H7 (cell line): ENCODE measurements at regions not wholly inside any gene's neighbourhood (a gene's known extent, or its start where the extent isn't known, plus 50 kb on each side); places are given as distances from the start of the nearest gene placed in this dataset.
"Not testable (repeated sequence)": the region's sequence is repeated elsewhere in the genome, so short reads cannot be mapped to it uniquely, and the experiment has no call there.

Source experiments
- DNase-seq: peaks from one replicate; pipeline ENCODE4 v3.0.0; 2012
- H3K27me3 ChIP-seq: 2 replicates; pipeline ENCODE4 v1.6.0; 2011; ENCODE audit warnings: mild to moderate bottlenecking, low read length; ENCODE audit not compliant: control insufficient read depth, insufficient read depth
- H3K36me3 ChIP-seq: replicated peaks from 2 replicates; pipeline ENCODE4 v1.5.1; 2011; ENCODE audit warnings: low read length; ENCODE audit not compliant: control insufficient read depth, insufficient read depth
- H3K4me3 ChIP-seq: 2 replicates; pipeline ENCODE4 v1.5.1; 2011; ENCODE audit warnings: low read depth, mild to moderate bottlenecking, control low read depth, low read length, moderate library complexity; ENCODE audit not compliant: insufficient read depth

DNA sequence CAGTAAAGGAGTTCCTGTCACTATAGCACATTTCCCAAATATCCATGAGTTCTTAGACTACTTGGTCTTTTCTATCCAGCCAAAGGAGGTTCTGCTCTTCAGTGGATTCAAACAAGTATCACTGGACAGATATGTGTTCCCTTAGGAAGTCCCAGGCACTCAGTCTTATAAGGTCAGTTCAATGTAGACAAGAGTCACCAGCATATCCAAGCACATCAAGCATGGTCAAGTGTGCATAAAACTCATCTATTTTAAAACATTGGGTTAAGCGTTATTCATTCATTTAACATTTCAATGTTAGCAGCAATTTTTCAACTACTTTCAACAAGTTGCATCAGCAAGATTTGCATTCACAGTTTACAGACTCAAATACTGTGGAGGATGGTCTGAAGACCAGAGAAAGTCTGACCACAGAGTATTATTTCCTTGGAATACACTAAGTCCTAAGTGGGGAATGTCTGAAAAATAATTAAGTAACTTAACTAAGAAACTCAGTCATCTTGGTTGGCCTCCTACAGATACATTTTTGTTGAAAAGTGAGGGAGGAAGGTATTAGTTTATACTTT is 630.5 kb upstream of the IGFBP7 start:
- no peak for DNase-seq
- Histone ChIP-seq H3K27me3 (no peaks in the 10 kb centered on the region), H3K36me3 (no peaks in the 10 kb centered on the region), H3K4me3 (no peak overlapping the region)

DNA sequence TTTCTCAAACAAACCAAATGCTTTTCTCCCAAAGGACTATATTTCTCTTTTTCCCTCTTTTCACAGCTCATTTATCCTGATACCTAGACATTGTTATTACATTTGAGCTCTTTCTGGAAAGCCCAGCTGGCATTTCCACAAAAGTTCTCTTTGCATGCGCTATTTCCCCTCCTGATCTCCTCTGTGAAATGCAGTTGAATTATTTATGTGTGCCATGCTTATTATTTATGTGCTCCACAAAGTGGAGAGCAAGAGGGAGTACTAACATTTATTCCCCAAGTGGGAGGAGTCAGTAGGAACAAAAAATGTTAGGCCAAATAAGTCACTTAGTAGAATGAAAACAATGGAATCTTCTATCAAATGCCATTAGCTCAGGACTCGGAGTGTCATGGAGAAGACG is 626.6 kb upstream of the IGFBP7 start:
- no peak for DNase-seq

DNA sequence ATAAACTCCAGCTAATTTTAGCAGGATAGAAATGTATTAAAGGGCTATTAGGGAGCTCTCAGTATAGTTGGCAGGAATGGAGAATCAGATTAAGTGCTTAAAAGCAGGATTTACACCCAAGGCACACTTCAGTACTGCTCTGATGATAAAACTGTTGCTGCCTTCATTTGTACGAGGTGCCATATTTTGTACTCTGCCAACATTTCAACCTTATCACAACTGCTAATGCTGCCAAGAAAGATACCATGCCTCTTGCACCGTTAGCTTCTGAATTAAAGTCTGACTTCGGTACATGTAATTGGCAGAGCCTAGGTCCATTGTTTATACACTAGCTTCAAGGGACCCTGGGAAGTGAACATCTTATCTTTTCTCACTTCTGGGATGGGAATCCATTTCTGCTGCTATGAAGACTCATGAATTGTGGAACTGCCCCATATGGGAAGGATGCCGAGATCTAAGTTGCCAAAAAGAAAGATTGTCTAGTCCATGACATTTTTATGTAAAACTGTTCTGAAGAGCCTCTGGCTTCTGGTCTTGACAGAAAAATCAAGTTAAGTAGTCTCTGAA is 624.0 kb upstream of the IGFBP7 start:
- no peak for DNase-seq
- H3K36me3 ChIP-seq: no peaks in the 10 kb centered on the region
- no peaks in the 10 kb centered on the region for H3K27me3 ChIP-seq
- H3K4me3 ChIP-seq: no peak overlapping the region

More for the DNA sequence above, 626.6 kb upstream of the IGFBP7 start:
- H3K27me3 ChIP-seq: no peaks in the 10 kb centered on the region
- no peaks in the 10 kb centered on the region for H3K36me3 ChIP-seq
- no peak overlapping the region for H3K4me3 ChIP-seq

DNA sequence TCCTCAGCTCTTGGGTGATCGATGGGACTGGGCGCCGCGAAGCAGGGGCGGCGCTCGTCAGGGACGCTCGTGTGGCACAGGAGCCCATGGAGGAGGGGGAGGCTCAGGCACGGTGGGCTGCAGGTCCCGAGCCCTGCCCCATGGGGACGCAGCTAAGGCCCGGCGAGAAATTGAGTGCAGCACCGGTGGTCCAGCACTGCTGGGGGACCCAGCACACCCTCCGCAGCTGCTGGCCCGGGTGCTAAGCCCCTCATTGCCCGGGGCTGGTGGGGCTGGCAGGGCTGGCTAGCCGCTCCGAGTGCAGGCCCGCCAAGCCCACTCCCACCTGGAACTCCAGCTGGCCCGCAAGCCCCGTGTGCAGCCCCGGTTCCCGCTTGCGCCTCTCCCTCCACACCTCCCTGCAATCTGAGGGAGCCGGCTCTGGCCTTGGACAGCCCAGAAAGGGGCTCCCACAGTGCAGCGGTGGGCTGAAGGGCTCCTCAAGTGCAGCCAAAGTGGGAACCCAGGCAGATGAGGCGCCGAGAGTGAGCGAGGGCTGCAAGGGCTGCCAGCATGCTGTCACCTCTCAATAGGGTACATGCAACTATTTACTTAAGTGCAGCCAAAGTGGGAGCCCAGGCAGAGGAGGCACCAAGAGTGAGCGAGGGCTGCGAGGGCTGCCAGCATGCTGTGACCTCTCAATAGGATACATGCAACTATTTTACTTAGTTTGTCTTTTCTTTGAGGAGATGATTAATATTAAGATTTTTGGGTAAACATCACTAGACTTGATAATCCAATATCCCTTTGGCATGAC is 619.8 kb upstream of the IGFBP7 start:
- H3K27me3 ChIP-seq, H3K4me3 ChIP-seq, H3K36me3 ChIP-seq, DNase-seq: not testable (repeated sequence)

DNA sequence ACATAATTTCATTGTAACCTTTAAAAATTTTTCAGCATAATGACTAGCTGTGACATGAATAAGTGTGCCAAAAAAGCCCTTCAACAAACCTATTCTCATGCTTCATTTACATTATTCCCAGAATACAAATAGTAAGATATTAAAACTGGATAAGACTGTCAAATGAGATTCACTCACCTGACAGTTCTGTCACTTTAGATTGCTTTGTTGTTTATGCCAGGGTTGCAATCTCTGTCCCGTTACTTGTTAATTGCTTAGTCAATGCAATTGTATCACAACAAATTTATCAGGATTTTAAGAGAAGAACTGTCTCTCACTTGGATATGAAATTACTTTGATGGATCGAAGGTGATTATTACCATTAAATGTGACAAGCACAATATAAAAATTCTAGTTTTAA is 616.0 kb upstream of the IGFBP7 start:
- H3K4me3 ChIP-seq: no peak overlapping the region
- no peaks in the 10 kb centered on the region for H3K27me3 ChIP-seq
- no peak for DNase-seq
- H3K36me3 ChIP-seq: no peaks in the 10 kb centered on the region

DNA sequence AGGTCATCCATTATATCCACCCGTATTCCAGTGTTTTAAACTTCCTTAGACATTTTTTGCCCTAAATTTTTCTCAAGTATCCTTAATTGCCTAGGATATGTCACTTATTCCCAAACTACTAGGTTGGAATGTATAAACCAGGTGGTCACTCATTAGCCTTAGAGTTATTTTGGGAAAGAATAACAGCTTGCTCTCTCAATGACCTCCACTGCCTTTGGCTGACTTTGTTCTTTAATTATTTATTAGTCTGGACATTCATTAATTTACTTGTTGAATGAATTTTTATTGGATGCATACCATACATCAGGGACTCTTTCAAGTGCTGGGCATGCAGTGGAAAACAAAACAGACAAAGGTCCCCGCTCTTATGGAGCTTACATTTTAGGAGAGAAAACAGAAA is 609.3 kb upstream of the IGFBP7 start:
- DNase-seq: no peak
- H3K36me3 ChIP-seq: no peaks in the 10 kb centered on the region
- H3K4me3 ChIP-seq: no peak overlapping the region
- no peaks in the 10 kb centered on the region for H3K27me3 ChIP-seq

DNA sequence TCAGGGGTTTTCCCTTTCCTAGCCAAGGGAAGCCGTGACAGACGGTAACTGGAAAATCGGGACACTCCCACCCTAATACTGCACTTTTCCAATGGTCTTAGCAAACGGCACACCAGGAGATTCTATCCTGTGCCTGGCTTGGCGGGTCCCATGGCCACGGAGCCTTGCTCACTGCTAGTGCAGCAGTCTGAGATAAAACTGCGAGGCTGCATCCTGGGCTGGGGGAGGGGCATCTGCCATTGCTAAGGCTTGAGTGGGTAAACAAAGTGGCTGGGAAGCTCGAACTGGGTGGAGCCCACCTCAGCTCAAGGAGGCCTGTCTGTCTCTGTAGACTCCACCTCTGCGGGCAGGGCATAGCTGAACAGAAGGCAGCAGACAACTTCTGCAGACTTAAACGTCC is 604.1 kb upstream of the IGFBP7 start:
- not testable (repeated sequence) for DNase-seq, H3K36me3 ChIP-seq, H3K4me3 ChIP-seq, H3K27me3 ChIP-seq

DNA sequence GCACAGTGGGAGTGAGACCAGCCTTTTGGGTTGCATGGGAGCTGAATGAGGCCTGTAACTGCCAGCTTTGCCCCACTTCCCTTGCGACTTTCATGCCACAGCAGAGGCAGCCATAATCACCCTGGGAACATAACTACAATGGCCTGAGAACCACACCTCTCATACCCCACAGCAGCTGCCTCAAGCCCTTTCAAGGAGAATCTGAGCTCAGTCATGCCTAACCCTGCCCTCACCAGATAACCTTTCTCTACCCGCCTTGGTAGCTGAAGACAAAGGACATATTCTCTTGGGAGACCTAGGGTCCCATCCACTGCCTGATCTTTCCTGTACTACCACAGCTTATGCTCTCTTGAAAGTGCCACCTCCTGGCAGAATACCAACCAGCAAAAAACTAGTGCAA is 599.9 kb upstream of the IGFBP7 start:
- Histone ChIP-seq H3K27me3 (no peaks in the 10 kb centered on the region), H3K4me3 (no peak overlapping the region), H3K36me3 (no peaks in the 10 kb centered on the region)
- DNase-seq: no peak

DNA sequence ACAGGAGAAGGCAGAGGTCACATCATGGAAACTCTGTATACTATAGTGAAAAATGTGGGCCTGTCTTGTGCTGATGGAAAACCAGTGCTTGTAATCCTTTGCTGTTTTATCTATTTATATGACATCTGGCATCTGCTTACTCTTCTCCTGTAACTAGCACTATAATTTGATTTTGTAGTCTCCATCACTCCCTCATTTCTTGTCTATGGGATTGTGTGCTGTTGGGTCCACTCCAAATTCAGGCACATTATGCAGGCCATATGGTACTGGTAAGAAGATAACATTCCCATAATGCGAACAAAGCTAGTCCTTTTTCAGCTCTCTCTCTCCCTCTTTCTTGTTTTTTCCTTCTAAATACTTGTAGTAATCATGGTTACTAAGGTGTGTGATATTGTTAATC is 581.2 kb upstream of the IGFBP7 start:
- DNase-seq: no peak
- no peaks in the 10 kb centered on the region for H3K27me3 ChIP-seq
- H3K36me3 ChIP-seq: no peaks in the 10 kb centered on the region
- H3K4me3 ChIP-seq: no peak overlapping the region

DNA sequence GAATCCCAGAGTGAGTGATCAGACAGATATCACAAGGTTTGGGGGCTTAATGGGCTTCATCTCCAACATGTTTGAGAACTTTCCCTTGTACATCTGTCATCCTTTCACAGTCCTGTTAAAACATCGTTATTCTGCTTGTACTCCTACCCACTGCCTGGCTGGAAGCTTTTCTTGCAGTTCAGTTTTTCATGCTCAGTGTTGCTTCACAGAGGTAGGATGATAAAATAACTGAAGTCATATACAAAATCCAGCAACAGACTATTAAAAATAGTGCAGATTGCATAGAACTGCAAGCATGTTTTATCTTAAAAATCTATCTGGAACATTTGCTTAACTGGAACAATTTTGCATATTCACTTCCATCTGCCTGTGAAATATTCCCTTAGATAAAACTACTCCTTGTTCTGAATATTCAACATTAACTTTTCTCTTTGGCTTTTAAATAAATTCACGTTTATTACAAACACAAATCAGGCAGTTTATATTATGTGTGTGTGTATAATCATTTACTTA is 579.6 kb upstream of the IGFBP7 start:
- DNase-seq: no peak
- no peaks in the 10 kb centered on the region for H3K36me3 ChIP-seq
- H3K4me3 ChIP-seq: no peak overlapping the region
- H3K27me3 ChIP-seq: no peaks in the 10 kb centered on the region

DNA sequence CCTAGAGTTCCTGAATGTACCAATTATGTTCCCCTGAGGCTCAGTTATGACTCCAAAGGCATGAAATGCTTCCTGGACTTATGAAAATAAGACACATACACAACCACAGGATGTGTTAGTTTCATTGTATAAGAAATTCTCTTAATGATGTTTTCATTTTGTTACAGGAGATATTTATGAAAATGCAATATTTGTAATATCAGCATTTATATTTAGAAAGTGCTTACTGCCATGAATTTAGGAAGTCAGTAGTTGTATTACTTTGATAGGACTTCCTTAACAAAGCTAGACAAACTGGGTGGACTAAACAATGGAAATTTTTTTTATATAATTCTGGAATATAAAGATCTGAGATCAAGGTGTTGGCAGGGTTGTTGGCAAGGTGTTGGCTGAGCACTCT is 572.1 kb upstream of the IGFBP7 start:
- no peak overlapping the region for H3K4me3 ChIP-seq
- no peak for DNase-seq
- no peaks in the 10 kb centered on the region for H3K27me3 ChIP-seq
- no peaks in the 10 kb centered on the region for H3K36me3 ChIP-seq

DNA sequence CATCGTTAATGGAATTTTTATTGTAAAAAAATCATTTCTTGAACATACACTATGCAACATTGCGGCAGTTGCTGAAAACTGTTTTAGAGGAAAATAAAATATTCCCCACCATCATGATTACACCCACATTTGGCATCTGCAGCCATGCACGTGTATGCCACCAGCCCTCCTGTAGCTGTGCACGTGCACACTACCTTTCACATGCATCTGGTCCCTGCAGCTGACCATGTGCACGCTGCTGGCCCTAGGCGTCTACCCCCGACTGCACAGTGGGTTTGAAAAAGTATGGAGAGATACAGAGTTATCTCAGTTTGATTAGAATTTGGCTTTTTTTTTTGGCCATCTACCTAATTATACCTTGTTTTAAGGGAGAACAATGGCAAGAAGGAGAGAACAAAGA is 569.8 kb upstream of the IGFBP7 start:
- H3K36me3 ChIP-seq: no peaks in the 10 kb centered on the region
- H3K4me3 ChIP-seq: no peak overlapping the region
- no peak for DNase-seq

DNA sequence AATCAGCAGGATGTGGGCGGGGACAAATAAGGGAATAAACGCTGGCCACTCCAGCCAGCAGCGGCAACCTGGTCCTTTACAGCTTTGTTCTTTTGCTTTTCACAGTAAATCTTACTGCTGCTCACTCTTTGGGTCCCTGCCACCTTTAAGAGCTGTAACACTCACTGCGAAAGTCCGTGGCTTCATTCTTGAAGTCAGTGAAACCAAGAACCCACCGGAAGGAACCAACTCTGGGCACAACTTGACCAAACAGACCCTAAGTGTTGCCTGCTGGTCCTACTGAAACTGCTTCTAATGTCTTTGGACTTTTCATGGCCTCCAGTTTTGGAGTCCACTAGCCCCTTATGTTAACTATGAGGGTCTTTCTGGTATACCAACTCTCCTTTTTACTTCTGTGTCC is 566.2 kb upstream of the IGFBP7 start:
- H3K36me3 ChIP-seq: no peaks in the 10 kb centered on the region
- no peaks in the 10 kb centered on the region for H3K27me3 ChIP-seq
- no peak for DNase-seq
- no peak overlapping the region for H3K4me3 ChIP-seq

More for the DNA sequence above, 569.8 kb upstream of the IGFBP7 start:
- no peaks in the 10 kb centered on the region for H3K27me3 ChIP-seq

DNA sequence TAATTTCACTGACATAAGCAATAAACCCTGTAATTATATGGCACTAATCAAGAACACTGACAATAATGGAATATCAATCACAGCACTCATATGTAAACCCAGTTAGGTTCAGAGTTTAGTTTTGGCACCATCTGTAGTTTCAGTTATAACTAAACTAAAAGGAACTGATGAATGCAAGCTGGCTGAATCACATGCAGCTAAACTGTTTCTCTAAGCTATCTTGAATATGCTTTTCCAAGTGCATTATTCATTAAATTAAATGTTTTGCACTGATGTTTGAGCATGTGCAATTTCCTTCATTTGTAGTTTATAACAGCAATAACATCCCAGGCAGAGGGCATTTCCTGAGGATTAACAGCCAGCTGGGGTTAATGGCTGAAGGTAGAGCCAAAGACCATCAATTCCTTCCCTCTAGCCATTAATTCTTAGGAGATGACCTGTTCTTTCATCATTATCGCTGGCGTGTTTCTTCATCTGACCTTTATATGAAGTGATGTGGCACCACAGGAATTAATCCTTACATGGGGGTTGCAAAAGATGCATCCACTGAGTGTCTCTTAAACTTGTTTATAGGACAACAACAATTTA is 562.8 kb upstream of the IGFBP7 start:
- no peak overlapping the region for H3K4me3 ChIP-seq
- no peaks in the 10 kb centered on the region for H3K27me3 ChIP-seq
- no peak for DNase-seq
- no peaks in the 10 kb centered on the region for H3K36me3 ChIP-seq

DNA sequence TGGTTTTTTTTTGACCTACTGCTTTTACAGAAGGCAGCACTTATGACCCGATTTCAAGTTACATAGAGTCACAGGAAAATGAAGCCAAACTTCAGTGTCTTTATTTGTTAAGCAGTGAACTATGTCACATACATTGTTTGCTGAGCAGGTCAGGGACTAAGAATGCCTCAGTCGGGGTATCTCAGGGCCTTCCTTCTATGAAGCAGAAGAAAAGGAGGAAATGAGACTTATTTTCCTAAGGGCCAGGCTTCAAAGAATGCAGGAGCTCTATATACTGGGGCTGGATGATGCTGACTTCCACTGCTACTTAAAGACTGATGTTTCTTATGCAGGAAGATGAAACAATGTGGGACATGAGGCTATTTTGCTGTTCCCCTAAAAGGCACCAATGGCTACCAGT is 558.4 kb upstream of the IGFBP7 start:
- Histone ChIP-seq H3K36me3 (no peaks in the 10 kb centered on the region), H3K27me3 (no peaks in the 10 kb centered on the region), H3K4me3 (no peak overlapping the region)
- no peak for DNase-seq
